HG03103 (cell line): ENCODE measurements at regions not wholly inside any gene's neighbourhood (a gene's known extent, or its start where the extent isn't known, plus 50 kb on each side); places are given as distances from the start of the nearest gene placed in this dataset.
"Not testable (repeated sequence)": the region's sequence is repeated elsewhere in the genome, so short reads cannot be mapped to it uniquely, and the experiment has no call there.

ENCODE experiments used
- ATAC-seq: cut with Tn5 transposase; IDR thresholded peaks from one replicate; pipeline ENCODE4 v1.9.1; 2021; ENCODE audit warnings: low read depth; ENCODE audit not compliant: unreplicated experiment

- ATAC-seq, result no peak
Observed at GRCh38 chr7:79513261-79513660, 59.8 kb upstream of the MAGI2 start.

GRCh38 chr7:79512261-79512660 is 58.8 kb upstream of the MAGI2 start:
- ATAC-seq, result no peak

- ATAC-seq, result not testable (repeated sequence)
Observed at GRCh38 chr7:79511056-79511455, 57.6 kb upstream of the MAGI2 start.

GRCh38 chr7:79507131-79507530 is 53.7 kb upstream of the MAGI2 start:
- no peak for ATAC-seq

GRCh38 chr7:79506481-79506880 is 53.0 kb upstream of the MAGI2 start:
- no peak for ATAC-seq

GRCh38 chr7:79504607-79505389 is 51.3 kb upstream of the MAGI2 start:
- ATAC-seq, result no peak
